ENCODE measurements at regions not wholly inside any gene's neighbourhood (a gene's known extent, or its start where the extent isn't known, plus 50 kb on each side); places are given as distances from the start of the nearest gene placed in this dataset.
"Not testable (repeated sequence)": the region's sequence is repeated elsewhere in the genome, so short reads cannot be mapped to it uniquely, and the experiment has no call there.

DNA sequence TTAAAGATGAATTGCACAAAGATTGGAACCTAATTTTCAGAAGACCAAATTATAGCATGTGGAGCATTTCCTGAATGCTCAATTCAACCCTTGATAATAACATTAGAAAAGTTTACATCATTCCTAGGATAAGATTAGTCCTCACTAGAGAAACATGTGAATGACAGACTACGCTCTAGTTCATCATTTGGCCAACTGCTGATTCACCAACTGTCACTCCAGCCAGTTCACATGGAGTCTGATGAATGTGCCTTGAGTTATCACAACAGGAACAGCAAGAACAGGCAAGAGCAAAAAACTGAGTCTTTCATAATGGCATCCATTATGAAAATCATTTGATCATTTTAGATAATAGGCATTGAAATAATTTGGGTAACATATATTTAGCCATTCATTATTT lies 415.9 kb downstream of the PTPRC start:
- DNase-seq = peak in 1 of 14 donors; percentile 62

DNA sequence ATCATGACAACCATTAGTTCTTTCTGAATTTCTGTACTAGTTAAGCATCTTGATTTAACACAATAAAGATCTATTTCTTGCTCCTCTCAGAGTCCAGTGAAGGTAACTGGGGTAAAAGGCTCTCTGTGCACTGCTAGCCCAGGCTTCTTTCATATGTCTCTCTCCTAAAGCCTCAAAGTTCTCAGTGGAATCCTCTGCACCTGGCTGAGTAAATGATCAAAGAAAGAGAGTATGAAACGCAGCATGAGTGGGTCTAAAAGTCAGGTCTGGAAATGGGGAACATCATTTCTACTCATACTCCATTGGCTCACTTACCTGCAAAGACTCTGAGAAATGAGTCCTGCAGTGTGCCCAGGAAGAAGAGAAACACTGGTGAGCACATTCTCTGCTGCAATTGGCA lies 418.5 kb downstream of the PTPRC start:
- DNase-seq = no peak

DNA sequence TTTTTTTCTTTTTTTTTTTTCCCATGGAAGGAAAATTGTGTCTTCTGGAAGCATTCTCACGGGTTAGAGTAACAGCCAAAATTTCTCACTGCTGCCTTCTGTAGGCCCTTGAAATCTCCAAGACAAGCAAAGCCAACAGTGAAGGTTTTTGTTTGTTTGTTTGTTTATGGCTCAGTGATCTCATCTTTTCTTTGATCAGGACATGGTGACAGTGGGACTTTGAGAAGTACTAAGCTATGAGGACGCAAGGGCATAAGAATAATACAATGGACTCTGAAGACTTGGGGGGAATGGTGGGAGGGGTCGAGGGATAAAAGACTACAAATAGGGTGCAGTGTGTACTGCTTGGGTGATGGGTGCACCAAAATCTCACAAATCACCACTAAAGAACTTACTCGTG lies 419.4 kb downstream of the PTPRC start:
- no peak for DNase-seq

DNA sequence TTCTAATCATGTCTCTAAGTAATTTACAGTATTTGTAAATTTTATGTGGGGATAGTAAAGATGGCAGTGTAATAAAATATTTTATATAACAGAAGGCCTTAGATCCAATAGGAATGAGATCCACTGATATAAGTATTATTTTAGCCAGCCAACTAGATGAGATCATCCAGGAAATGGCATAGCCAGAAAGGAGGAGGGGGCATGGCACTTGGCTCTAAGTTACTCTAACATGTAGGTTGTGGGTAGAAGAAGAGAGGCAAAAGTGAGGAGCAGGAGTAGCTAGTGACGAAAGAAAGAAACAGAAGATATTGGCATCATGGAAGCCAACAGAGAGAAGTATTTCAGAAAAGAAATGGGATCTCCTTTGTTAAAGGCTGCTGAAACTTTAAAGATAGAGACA lies 426.1 kb downstream of the PTPRC start:
- DNase-seq = no peak

DNA sequence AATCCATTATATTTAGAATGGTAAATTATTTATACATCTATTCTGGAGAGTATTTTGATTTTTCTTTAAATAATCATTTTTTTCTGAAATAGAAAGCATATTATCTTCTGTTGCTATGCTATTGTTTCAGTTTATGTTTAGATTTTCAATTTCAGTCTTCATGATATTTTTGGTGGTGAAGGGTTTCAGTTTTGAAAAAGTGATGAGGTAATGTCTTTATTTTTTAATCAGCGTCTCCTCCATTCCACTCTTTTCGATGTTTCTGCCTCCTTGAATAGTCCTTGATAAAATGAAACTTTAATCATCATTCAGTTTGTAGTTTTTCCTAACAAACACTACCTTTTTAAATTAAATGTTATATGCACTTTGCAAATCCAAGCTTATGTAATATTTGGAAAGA lies 428.6 kb downstream of the PTPRC start:
- no peak for DNase-seq

DNA sequence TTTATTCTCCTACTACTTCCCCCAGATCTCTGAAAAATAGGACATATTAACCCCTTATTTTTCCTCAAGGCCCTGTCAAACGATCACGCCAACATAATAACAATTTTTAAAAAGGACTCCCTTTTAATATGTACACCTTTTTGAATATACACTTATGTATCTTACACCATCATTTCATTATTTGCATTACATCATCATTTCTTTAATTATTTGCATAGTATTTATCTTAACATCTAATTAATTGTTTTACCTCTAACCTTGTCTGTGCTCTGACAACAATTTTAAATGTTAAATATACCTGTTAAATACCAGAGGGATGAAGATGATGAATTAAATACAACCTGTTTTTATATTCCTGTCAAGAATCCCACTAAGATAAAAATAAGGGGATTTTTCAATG lies 432.2 kb downstream of the PTPRC start:
- no peak for DNase-seq

DNA sequence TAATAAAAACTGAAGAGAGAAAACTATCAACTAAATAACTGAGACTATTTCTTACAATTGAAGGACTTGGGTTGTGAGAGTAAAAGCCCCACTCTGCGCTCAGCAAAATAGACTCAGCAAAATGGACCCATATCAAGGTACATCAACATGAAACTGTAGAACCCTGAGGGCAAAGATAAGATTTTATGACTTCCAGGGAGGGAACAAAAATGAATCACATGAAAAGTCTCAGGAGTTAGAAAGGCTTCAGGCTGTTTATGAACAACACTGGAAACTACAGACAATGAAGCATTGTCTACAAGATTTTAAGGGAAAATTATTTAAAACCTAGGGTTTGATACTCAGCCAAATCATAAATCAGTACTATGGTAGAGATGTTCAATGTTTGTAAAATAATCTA lies 434.3 kb downstream of the PTPRC start:
- no peak for DNase-seq

DNA sequence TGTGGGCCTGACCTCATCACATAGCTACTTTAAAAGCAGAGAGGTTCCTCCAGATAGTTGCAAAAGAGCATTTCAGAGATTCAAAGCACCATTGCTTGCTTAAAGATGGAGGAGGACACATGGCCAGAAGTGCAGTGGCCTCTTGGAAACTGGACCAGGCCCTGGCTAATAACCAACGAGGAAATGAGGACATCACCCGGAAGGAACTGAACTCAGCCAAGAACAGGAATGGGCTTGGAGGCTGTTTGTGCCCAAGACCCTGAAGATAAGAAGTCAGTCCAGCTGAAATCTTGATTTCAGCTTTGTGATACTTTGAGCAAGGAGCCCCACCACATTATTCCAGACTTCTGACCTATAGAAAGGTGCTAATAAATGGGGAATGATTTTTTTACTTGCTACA lies 437.0 kb downstream of the PTPRC start:
- DNase-seq = no peak

DNA sequence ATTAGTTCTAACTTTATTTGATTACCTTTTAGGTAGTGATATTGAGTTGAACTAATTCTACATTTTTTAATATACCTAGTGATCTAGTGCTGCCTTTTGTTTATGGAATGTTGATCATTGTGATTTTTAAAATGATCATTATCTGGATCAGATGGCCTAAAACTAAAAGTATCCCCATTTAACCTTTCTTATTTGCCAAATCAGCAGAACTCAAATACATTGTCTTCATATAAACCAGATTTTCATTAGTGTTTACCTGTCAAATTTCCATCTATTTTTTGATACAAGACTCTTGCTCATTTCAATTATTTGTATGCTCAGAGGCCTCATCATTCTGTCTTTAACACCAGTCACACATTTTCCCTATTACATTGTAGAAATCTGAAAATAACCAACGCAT lies 441.2 kb downstream of the PTPRC start:
- no peak for DNase-seq

DNA sequence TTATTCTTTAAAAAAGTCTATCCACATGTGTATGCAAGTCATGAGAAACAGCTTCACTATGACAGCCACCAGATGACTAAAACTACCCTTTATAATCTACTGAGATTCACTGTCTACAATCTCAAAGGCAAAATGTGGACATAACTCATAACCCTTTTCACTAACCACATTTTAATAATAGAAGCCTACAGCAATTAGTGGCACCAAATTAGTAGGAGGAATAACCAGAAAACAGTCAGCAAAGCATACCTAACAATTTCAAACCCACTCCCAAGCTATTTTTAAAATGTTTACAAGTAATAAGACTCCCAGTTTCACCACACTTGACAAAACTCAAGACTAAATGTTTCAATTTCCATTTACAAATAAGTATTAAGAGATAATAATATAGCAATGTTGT lies 442.9 kb downstream of the PTPRC start:
- no peak for DNase-seq

DNA sequence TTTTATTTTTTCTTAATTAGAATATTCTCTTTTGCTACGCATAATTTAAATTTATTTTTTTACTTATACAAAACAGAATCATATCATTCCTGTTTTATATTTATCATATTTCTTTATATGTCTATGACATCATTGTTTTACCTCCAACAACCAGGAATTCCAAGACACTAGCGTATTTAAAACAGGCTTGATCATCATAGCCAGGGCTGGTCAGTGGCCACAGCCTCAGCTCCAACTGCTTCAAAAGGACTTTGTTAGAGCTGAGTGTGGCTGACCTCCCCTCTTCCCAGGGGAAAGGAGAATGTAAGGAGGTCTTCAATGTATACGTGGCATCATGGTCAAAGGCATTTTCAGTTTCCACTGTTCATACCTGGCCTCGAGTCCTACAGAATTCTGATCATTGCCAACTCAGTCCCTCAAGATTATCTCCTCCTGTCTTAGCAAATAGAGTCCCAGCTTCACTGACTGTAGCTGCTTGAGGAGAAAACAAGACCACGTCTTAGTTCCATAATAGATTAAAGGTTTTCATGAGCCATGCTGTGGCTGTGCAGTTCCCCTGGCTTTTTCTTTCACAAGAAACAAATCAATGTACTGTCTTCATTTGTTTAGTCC lies 444.0 kb downstream of the PTPRC start:
- DNase-seq = peak in 2 of 14 donors; percentile 20 to 52

DNA sequence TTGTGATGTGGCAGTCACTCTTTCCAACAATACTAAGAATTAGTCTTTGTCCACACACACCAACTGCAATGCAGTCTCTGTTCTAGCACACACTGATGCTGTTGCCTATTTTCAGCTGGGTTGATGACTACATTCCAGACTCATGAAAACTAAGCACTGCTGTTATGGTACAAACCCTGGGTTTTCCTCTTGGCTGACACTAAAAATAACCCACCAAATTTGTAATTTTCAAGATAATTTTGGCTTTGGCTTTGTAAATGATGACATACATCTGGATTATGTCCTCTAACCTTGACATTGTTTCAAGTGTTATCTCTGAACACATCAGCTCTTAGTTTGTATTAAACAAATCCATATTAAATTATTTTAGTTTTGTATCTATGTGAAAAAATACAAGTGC lies 444.8 kb downstream of the PTPRC start:
- peak in 5 of 14 donors; percentile 1 to 45 (median 25) for DNase-seq

DNA sequence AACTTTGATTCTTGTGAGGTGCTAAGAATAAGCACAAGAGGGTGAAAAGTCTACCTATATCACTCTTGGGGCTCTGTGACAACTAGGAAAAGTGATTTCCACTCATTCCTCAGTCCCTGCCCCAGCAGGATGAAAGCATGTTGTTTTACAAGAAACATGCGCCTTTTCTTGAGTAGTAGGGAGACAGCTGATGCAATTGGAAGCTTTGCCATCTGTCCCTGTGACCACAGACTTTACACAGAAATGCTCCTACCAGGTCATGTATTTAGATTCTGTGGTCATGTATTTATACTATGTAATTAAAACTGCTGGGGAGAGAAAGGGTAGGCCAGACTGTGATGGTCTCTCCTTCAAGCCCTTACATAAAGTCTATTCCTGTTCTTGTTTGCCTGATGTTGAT lies 445.5 kb downstream of the PTPRC start:
- peak in 1 of 14 donors; percentile 31 for DNase-seq

DNA sequence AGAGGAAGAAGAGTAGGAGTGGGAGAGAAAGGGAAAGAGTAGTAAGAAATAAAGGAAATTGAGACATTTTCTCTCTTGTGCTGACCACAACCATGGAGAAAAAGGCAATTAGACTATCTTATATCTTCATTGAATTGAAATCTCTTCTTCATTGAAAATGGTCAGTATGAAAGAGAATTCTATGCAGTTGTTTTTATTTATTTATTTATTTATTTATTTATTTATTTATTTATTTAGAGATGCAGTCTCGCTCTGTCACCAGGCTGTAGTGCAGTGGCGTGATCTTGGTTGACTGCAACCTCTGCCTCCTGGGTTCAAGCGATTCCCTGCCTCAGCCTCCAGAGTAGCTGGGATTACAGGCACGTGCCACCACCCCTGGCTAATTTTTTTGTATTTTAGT lies 447.1 kb downstream of the PTPRC start:
- no peak for DNase-seq

DNA sequence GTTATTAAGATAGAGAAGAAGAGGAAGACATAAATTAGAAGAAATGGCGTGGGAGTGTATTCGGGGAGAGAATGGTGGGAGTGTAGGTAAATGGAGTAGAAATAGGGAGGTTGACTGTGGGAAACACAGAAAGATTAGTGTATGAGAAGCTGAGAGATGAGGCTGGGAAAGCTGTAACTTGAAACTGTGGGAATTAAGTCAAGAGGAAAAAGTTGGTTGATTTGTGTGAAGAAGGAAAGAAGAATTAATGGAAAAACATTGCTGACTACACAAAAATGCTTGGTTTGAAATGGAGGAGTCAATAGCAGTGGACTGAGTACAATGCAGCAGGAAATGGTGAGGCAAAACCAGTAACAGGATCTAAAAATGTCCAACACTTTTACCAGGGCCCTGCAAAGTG lies 448.3 kb downstream of the PTPRC start:
- DNase-seq = no peak

DNA sequence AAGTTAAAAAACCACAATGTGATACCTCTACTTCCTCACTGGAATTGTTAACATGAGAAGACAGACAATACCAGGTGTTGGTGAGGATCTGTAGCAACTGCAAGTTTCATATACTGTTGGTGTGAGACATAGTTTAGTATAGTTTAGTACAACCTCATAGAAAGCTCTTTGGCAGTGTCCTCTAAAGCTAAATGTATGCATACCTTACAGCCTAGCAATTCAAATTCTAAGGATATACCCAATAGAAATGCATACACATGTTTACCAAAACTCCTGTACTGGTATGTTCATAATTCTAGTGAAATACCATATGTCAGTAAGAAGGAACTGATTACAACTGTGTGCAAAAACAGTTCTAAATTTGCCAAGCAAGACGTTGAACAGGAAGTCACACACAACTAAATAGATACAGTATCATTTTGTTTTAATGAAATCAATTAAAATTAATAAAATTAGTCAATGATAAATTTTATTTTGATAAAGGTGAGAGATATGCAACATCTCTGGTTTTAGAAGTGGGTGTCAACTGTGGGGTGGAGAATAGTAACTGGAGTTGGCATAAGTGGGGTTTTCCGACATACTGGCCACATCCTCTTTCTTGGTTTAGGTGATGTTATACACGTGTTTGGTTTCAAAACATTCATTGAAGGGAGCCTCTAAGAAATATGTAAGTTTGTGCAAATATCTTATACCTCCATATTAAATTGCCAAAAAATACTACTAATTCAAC lies 450.7 kb downstream of the PTPRC start:
- DNase-seq = no peak

DNA sequence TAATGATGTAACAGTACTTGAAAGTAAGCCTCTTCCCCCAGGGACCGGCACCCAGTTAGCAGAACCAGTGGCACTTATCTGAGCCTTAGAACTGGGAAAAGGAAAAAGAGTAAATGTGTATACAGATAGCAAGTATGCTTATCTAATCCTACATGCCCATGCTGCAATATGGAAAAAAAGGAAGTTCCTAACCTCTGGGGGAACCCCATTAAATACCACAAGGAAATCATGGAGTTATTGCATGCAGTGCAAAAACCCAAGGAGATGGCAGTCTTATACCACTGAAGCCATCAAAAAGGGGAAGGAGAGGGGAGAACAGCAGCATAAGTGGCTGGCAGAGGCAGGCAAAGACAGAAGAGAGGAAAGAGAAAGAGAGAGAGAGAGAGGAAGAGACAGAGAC lies 456.8 kb downstream of the PTPRC start:
- DNase-seq = not testable (repeated sequence)

DNA sequence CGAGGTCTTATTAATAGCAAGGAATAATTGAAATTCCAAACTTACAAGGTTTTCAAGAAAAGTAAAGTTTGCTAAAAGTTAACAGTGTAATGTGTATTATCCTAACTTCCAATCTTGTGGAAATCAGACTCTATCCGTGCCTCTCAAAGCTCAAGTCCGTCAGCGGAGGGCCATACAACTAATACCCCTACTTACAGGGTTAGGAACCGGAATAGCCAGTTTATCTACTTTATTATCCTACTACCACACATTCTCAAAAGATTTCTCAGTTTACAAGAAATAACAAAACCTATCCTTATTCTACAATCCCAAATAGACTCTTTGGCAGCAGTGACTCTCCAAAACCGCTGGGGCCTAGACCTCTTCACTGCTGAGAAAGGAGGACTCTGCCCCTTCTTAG lies 457.8 kb downstream of the PTPRC start:
- DNase-seq = no peak

DNA sequence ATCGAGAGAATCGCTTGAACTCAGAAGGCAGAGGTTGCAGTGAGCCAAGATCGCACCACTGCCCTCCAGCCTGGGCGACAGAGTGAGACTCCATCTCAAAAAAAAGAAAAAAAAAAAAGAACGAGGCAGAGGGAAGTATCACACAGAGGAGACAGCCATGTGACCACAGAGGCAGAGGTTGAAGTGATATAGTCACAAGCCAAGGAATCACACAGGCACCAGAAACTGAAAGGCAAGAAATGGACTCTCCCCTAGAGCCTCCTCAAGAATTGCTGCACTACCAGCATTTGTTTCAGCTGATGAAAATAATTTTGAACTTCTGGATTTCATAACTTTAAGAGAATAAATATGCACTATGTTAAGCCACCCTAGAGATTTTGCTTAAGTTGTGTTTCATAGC lies 459.6 kb downstream of the PTPRC start:
- no peak for DNase-seq

DNA sequence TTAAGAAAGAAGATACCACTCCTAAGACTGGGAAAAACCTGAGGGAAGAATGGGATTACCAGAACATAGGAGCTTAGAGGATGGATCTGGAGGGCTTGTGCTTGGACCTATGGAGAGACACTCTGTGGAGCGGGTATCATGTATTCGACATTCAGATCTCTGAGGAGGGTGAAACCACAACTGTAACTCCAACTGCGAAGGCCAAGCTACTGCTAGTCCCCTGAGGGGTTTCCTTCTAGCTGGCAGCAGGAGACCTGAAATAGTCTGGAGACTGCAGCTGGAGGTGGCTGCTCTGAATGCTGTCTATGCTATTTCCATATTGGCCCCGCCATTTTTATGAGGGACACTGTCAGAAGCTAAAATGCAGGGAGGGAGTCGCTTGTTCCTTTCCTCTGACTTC lies 462.3 kb downstream of the PTPRC start:
- no peak for DNase-seq

DNA sequence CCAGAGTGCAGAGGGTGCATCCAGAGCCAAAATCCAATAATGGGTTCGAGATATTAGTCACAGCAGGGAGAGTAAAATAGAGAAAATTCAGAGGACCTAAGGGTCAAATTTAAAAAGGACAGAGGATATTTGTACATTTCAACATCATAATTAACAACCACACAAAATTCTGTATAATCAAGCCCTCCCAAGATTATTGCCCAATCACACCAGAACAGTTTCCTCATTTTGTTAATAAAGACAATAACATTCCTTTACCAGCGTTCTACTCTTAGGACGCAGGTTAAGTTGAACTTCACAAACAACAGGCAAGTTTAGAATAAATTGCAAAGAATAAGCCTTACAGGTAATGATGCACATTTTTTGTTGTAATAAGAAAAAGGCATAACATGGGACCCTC lies 462.8 kb downstream of the PTPRC start:
- no peak for DNase-seq

DNA sequence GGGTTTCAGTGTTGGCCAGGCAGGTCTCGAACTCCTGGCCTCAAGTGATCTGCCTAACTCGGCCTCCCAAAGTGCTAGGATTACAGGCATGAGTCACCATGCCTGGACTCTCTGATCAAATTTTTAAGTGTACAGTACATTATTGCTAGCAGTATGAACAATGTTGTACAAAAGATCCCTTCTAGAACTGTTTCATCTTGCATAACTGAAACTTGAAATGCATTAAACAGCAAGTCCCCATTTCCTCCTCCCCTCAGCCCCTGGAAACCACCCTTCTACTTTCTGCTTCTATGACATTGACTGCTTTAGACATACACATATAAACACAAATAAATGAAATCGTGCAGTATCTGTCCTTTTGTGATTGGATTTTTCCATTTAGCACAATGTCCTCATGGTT lies 463.4 kb downstream of the PTPRC start:
- no peak for DNase-seq

DNA sequence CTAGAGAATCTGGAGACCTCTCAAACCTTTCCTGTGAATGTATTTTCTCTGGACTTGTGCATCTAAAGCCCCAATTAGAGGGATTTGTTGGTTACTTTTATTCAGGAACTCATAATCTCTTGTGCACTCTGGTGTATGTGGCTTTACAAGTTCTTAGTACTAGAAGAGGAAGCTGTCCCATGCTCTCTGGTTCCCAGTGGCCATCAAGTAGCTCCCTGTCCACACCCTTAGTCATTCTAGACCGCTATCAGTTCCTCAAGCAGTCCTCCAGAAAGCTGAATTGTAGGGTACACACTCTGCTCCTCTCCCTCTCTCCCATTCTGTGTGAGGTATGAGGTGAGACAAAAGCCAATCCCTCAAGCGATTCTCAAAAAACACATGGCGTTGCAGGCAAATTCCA lies 470.3 kb downstream of the PTPRC start:
- no peak for DNase-seq

DNA sequence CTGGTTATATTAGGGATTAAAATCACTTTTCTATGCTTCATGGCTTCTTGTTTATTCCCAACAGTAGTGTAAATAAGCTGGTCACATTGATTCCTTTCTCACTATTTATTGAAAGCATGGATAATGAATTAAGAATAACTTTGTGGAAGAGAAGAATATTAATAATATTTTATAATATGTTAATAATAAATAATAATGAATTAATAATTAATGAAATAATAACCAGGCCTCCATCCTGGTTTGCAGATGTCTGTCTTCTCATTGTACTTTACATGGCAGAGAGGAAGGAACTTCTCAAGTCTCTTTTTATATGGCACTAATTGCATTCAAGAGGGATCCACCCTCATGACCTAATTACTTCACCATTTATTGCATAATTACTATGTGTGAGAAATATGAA lies 473.5 kb downstream of the PTPRC start:
- no peak for DNase-seq

Measured in C1 segment of cervical spinal cord (tissue), 14 donors.